ENCODE measurements at regions not wholly inside any gene's neighbourhood (a gene's known extent, or its start where the extent isn't known, plus 50 kb on each side); places are given as distances from the start of the nearest gene placed in this dataset.

DNA sequence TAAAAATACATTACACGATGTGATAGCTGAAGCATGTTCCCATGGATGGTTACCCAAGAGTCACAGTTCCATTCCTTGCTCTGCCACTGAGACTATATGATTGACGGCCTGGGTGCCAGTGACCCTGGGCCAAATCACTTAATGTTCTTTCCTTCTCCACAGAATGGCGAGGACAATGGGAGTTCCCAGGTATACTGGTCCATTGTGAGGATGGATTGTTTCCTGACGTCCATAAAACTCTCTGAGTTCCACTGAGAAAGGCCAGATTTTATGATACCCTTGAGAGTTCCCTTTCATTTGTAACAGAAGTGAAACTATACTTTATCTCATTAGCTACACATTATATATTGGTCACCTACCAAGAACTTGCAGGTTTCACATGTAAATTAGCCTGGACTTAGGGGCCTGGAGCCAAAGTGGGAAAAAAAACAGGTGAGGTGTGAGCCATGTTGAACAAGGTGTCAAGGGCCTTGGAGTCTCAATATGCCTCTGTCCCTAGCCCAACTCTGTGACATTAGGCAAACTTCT, 502.2 kb upstream of the DAB1 start:
- TF ChIP-seq, protein P1, sequence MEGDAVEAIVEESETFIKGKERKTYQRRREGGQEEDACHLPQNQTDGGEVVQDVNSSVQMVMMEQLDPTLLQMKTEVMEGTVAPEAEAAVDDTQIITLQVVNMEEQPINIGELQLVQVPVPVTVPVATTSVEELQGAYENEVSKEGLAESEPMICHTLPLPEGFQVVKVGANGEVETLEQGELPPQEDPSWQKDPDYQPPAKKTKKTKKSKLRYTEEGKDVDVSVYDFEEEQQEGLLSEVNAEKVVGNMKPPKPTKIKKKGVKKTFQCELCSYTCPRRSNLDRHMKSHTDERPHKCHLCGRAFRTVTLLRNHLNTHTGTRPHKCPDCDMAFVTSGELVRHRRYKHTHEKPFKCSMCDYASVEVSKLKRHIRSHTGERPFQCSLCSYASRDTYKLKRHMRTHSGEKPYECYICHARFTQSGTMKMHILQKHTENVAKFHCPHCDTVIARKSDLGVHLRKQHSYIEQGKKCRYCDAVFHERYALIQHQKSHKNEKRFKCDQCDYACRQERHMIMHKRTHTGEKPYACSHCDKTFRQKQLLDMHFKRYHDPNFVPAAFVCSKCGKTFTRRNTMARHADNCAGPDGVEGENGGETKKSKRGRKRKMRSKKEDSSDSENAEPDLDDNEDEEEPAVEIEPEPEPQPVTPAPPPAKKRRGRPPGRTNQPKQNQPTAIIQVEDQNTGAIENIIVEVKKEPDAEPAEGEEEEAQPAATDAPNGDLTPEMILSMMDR (conservative IDR thresholded peaks at IDR 0.05; ENCODE audit: low read length) = no peak
- H3K4me3 ChIP-seq (ENCODE audit: low read length) = no peak overlapping the region
- no peak for DNase-seq (ENCODE audit: low read depth)

DNA sequence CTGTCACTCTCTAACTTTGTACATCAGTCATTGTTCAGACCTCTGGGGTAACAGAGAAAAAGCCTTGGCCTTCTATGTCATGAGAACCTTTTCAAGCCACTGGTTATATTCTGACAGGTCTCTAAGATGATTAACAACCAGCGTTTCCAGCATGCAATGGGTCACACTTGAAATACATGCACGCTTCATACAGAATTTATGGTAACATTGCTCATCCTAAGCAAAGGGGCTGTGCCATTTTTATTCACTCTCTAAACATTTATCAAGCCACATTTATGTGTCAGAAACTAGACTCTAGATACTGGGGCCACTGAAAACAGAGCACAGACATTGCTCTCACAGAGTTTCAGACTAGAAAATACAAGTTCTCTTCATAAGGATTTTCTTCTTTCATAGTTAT, 501.4 kb upstream of the DAB1 start:
- TF ChIP-seq, protein P1 (conservative IDR thresholded peaks at IDR 0.05; ENCODE audit: low read length) = no peak
- DNase-seq (ENCODE audit: low read depth) = no peak
- H3K4me3 ChIP-seq (ENCODE audit: low read length) = no peak overlapping the region

DNA sequence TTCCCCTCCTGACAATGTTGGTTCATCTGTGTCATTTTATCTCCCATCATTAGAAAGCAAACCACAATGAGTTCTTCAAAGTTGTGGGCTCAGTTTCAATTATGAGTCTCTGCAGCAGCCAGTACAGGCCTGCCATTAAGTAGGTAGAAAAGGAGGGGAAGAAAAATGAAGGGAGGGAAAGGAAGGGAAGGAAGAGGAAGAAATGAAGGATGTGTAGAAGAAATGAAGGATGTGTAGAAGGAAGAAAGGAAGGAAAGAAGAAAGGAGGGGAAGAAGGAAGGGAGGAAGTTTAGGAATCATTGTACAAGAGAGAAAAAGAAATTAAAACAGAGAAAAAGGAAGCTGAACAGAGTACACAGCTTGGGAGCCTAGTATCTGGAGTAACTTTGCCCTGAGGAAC, 498.3 kb upstream of the DAB1 start:
- TF ChIP-seq, protein P1 (conservative IDR thresholded peaks at IDR 0.05; ENCODE audit: low read length) = no peak
- no peak overlapping the region for H3K4me3 ChIP-seq (ENCODE audit: low read length)
- DNase-seq (ENCODE audit: low read depth) = no peak

DNA sequence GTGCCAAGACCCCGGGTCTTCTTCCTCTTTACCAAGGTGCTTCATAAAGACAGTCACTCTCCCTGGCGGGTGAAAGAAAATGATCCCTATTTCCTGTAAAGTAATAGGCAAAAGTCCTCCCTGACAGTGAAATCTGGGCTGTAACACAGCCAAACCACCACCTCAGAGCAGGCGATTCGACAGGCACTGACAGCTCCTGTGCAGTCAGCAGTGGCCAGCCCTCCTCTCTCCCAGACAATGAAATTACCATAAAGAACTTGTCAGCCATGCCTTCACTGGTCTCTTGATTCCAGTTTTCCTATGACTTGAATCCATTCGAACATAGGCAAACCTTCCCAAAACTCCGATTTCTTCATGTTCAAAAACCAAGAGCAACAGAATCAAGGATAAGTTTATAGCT, 492.2 kb upstream of the DAB1 start:
- TF ChIP-seq, protein P1 (conservative IDR thresholded peaks at IDR 0.05; ENCODE audit: low read length) = no peak
- H3K4me3 ChIP-seq (ENCODE audit: low read length) = no peak overlapping the region
- no peak for DNase-seq (ENCODE audit: low read depth)

DNA sequence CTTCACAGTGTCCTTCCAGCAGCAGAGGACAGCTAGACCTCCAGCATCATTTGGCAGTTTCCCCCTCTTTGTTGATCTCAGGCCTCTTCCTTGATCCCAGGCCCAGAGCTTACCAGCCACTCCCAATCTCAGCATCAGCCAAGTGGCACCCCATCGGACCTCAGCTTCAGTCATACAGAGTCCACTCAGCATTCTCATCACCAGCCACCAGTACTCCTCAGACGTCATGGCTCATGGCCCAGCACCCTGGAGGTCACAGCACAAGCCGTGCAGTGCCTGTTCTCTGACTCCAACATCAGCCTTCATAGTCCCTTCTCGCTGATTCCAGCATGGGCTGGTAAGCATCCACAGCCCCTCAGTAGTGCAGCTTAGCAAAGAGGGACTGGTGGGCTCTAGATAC, 487.6 kb upstream of the DAB1 start:
- H3K4me3 ChIP-seq (ENCODE audit: low read length) = no peak overlapping the region
- DNase-seq (ENCODE audit: low read depth) = no peak
- TF ChIP-seq, protein P1 (conservative IDR thresholded peaks at IDR 0.05; ENCODE audit: low read length) = no peak

DNA sequence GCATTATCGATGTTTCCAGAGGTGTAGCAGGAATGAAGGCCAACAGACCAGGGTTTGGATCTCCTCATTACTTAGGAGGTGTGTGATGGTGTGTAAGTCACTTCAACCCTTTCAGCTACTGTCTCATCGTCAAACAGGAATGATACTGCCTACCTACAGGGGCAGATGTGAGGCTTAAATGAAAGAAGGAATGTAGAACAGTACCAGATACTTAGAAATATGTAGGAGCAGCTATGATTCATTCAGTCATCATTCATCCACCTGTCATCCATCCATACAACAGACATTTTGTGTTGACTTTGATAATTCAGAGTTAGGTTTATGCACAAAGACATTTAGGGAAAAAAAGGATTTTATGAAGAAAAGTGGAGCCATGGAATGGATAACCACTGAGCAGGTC, 486.9 kb upstream of the DAB1 start:
- H3K4me3 ChIP-seq (ENCODE audit: low read length) = no peak overlapping the region
- TF ChIP-seq, protein P1 (conservative IDR thresholded peaks at IDR 0.05; ENCODE audit: low read length) = no peak
- DNase-seq (ENCODE audit: low read depth) = no peak

DNA sequence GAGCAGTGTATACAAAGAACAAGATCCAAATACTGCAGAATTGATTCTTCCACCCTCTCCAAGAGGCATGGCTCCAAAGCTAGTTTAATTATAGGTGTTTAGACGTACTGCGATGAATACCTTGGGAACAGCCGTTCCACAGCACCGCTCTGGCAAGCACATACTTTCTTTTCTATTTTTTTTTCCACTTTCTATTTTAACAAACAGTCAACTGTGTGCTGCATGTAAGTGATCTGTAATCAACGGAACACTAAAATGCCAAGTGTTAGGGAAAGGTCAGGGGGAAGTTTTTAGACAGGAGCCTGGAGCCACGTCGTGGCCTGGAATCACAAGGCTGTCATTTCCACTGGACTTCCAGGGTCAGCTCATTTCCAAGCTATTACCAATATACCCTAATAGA, 486.4 kb upstream of the DAB1 start:
- no peak for DNase-seq (ENCODE audit: low read depth)
- TF ChIP-seq, protein P1 (conservative IDR thresholded peaks at IDR 0.05; ENCODE audit: low read length) = no peak
- H3K4me3 ChIP-seq (ENCODE audit: low read length) = no peak overlapping the region
